HepG2 (cell line): ENCODE measurements at regions not wholly inside any gene's neighbourhood (a gene's known extent, or its start where the extent isn't known, plus 50 kb on each side); places are given as distances from the start of the nearest gene placed in this dataset.

Experiments
- CCAR2 ChIP-seq: fragments of 200-400 bp; formaldehyde crosslinking; optimal IDR thresholded peaks from 2 replicates; pipeline ENCODE3; 2018; ENCODE audit warnings: low read depth, mild to moderate bottlenecking, low read length, moderate library complexity
- GATA4 ChIP-seq: sonication (generic); IDR thresholded peaks from 2 replicates; pipeline ENCODE4 v1.6.1; 2016; ENCODE audit warnings: antibody characterized with exemption, low read depth, borderline replicate concordance
- HCFC1 ChIP-seq: fragments of 150-350 bp; IDR thresholded peaks from 2 replicates; pipeline ENCODE4 v1.6.1; 2014; ENCODE audit warnings: low read depth, low read length
- HOXA9 ChIP-seq: sonication (generic); formaldehyde crosslinking; IDR thresholded peaks from 2 replicates; pipeline ENCODE4 v1.8.1; 2022; ENCODE audit warnings: missing genetic modification reagents, mild to moderate bottlenecking, moderate library complexity, borderline replicate concordance
- KDM5A ChIP-seq: fragments of 200-600 bp; sonication (generic); IDR thresholded peaks from 2 replicates; pipeline ENCODE4 v1.7.0; 2018; ENCODE audit warnings: antibody characterized with exemption, mild to moderate bottlenecking, low read length, borderline replicate concordance
- KLF6 ChIP-seq: IDR thresholded peaks from 2 replicates; pipeline ENCODE4 v1.8.0; 2016; ENCODE audit warnings: missing biosample characterization, missing genetic modification reagents
- U2AF2 ChIP-seq: fragments of 200-400 bp; formaldehyde crosslinking; IDR thresholded peaks from 2 replicates; pipeline ENCODE4 v1.6.1; 2017; ENCODE audit warnings: low read depth, mild to moderate bottlenecking, low read length
- ZKSCAN8 ChIP-seq: IDR thresholded peaks from 2 replicates; pipeline ENCODE4 v1.6.1; 2016; ENCODE audit warnings: borderline replicate concordance, missing genetic modification reagents, missing compliant biosample characterization
- ZNF263 ChIP-seq: sonication (generic); formaldehyde crosslinking; IDR thresholded peaks from 2 replicates; pipeline ENCODE4 v1.4.0; 2020; ENCODE audit warnings: missing genetic modification reagents
- ZNF788 ChIP-seq: sonication (generic); formaldehyde crosslinking; IDR thresholded peaks from 2 replicates; pipeline ENCODE4 v1.5.0; 2020; ENCODE audit warnings: mild to moderate bottlenecking, missing genetic modification reagents, borderline replicate concordance
- TF ChIP-seq, protein P1 (sequence below): sonication (generic); formaldehyde crosslinking; IDR thresholded peaks from 2 replicates; pipeline ENCODE4 v1.4.0; 2020; ENCODE audit warnings: missing genetic modification reagents
- TF ChIP-seq, protein P2 (sequence below): sonication (generic); formaldehyde crosslinking; IDR thresholded peaks from 2 replicates; pipeline ENCODE4 v1.4.0; 2020; ENCODE audit warnings: missing genetic modification reagents
- TF ChIP-seq, protein P3 (sequence below): sonication (generic); formaldehyde crosslinking; IDR thresholded peaks from 2 replicates; pipeline ENCODE4 v1.4.0; 2020; ENCODE audit warnings: mild to moderate bottlenecking, missing genetic modification reagents
- TF ChIP-seq, protein P4 (sequence below): IDR thresholded peaks from 2 replicates; pipeline ENCODE4 v1.6.1; 2016; ENCODE audit warnings: missing genetic modification reagents, missing compliant biosample characterization

DNA sequence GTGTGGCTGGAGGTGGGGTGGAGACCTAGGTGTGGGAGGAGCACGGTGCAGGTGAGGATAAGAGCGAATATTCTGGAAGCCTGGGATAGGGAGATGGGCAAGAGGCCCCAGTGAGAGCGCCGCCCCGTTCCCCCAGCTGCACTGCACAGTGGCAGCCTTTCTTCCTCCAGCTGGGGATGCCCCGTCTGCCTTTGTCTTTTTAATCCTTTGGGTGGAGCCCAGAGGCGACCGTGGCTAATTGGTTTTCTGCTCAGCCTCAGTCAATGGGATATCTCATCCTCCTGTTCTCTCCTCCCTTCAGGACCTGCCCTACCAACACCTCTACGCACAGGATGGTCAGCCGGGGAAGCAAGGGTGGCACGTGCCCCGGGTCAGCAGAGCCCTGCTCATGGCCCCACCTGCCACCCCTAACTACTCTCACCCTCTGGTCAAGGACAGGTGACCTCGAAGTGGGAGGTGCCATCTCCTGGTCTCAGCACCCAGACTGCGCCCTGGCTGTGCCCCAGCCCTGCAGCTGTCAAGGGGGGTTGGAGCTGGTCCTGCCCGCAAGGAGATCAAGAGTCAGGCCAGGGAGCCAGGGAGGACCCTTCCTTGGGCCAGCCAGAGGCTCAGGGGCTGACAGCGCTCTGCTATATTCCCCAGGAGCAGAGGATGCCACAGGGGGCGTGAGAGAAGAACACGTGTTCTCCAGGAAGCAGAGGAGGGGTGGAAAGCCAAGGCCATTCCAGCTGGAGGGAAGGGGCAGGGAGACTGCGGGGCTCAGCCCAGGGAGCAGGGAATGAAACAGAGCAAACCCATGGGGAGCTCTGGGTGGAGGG, 64.0 kb downstream of the ADRA2C start (continued):
- TF ChIP-seq, protein P1, sequence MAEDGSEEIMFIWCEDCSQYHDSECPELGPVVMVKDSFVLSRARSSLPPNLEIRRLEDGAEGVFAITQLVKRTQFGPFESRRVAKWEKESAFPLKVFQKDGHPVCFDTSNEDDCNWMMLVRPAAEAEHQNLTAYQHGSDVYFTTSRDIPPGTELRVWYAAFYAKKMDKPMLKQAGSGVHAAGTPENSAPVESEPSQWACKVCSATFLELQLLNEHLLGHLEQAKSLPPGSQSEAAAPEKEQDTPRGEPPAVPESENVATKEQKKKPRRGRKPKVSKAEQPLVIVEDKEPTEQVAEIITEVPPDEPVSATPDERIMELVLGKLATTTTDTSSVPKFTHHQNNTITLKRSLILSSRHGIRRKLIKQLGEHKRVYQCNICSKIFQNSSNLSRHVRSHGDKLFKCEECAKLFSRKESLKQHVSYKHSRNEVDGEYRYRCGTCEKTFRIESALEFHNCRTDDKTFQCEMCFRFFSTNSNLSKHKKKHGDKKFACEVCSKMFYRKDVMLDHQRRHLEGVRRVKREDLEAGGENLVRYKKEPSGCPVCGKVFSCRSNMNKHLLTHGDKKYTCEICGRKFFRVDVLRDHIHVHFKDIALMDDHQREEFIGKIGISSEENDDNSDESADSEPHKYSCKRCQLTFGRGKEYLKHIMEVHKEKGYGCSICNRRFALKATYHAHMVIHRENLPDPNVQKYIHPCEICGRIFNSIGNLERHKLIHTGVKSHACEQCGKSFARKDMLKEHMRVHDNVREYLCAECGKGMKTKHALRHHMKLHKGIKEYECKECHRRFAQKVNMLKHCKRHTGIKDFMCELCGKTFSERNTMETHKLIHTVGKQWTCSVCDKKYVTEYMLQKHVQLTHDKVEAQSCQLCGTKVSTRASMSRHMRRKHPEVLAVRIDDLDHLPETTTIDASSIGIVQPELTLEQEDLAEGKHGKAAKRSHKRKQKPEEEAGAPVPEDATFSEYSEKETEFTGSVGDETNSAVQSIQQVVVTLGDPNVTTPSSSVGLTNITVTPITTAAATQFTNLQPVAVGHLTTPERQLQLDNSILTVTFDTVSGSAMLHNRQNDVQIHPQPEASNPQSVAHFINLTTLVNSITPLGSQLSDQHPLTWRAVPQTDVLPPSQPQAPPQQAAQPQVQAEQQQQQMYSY (CRISPR knock-in tag): peak; percentile 33; the same call in 1 of the 2 replicates
- TF ChIP-seq CCAR2 (no peak), ZNF263 (0 out of 2 replicates have a peak, but pooled peaks have one; percentile 25), HOXA9 (CRISPR knock-in tag) (no peak), HCFC1 (no peak), U2AF2 (no peak), KLF6 (CRISPR knock-in tag) (0 out of 2 replicates have a peak, but pooled peaks have one; percentile 10), ZKSCAN8 (CRISPR knock-in tag) (0 out of 2 replicates have a peak, but pooled peaks have one; percentile 18), KDM5A (no peak), ZNF788 (CRISPR knock-in tag) (peak; percentile 50; the same call in 1 of the 2 replicates), GATA4 (peak; percentile 28; the same call in 1 of the 2 replicates)
- TF ChIP-seq, protein P2, sequence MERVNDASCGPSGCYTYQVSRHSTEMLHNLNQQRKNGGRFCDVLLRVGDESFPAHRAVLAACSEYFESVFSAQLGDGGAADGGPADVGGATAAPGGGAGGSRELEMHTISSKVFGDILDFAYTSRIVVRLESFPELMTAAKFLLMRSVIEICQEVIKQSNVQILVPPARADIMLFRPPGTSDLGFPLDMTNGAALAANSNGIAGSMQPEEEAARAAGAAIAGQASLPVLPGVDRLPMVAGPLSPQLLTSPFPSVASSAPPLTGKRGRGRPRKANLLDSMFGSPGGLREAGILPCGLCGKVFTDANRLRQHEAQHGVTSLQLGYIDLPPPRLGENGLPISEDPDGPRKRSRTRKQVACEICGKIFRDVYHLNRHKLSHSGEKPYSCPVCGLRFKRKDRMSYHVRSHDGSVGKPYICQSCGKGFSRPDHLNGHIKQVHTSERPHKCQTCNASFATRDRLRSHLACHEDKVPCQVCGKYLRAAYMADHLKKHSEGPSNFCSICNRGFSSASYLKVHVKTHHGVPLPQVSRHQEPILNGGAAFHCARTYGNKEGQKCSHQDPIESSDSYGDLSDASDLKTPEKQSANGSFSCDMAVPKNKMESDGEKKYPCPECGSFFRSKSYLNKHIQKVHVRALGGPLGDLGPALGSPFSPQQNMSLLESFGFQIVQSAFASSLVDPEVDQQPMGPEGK (CRISPR knock-in tag): peak; percentile 75; the same call in 1 of the 2 replicates
- TF ChIP-seq, protein P3, sequence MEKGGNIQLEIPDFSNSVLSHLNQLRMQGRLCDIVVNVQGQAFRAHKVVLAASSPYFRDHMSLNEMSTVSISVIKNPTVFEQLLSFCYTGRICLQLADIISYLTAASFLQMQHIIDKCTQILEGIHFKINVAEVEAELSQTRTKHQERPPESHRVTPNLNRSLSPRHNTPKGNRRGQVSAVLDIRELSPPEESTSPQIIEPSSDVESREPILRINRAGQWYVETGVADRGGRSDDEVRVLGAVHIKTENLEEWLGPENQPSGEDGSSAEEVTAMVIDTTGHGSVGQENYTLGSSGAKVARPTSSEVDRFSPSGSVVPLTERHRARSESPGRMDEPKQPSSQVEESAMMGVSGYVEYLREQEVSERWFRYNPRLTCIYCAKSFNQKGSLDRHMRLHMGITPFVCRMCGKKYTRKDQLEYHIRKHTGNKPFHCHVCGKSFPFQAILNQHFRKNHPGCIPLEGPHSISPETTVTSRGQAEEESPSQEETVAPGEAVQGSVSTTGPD (CRISPR knock-in tag): no peak
- TF ChIP-seq, protein P4, sequence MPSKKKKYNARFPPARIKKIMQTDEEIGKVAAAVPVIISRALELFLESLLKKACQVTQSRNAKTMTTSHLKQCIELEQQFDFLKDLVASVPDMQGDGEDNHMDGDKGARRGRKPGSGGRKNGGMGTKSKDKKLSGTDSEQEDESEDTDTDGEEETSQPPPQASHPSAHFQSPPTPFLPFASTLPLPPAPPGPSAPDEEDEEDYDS (CRISPR knock-in tag): peak; percentile 56; the same call in 1 of the 2 replicates
